ENCODE measurements at regions not wholly inside any gene's neighbourhood (a gene's known extent, or its start where the extent isn't known, plus 50 kb on each side); places are given as distances from the start of the nearest gene placed in this dataset.

DNA sequence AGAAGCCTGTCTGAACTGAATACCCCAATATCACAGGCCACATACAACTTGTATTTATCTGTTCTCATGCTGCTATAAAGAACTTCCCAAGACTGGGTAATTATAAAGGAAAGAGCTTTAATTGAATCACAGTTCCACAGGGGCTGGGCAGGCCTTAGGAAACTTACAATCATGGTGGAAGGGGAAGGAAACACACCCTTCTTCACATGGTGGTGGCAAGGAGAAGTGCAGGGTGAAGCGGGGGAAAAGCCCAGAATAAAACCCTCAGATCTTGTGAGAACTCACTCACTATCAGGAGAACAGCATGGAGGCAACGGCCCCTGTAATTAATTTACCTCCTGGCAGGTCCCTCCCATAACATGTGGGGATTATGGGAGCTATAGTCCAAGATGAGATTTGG, 50.3 kb upstream of the FNDC1 start:
- DNase-seq, result no peak

GRCh38 chr6:159117563-159117962, 51.6 kb upstream of the FNDC1 start:
- no peak for DNase-seq

- DNase-seq, result no peak
Observed at GRCh38 chr6:159117046-159117445, 52.2 kb upstream of the FNDC1 start.

- DNase-seq, result no peak
Observed at GRCh38 chr6:159116343-159116742, 52.9 kb upstream of the FNDC1 start.

DNA sequence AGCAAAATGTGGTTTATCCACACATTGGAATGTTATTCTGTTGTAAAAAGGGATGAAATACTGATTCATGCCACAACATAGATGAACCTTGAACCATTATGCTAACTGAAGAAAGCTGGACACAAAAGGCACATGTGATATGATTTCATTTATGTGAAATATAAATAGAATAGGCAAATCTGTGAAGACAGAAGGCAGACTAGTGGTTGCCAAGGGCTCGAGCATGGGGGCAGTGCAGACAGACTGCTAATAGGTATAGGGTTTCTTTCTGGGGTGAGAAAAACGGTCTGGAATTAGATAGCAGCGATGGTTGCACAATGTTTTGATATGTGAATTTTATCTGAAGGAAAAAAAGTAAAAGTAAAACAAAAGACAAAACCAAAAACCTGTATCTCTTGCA, 54.6 kb upstream of the FNDC1 start:
- DNase-seq, result no peak

GRCh38 chr6:159113223-159113622, 56.0 kb upstream of the FNDC1 start:
- no peak for DNase-seq

DNA sequence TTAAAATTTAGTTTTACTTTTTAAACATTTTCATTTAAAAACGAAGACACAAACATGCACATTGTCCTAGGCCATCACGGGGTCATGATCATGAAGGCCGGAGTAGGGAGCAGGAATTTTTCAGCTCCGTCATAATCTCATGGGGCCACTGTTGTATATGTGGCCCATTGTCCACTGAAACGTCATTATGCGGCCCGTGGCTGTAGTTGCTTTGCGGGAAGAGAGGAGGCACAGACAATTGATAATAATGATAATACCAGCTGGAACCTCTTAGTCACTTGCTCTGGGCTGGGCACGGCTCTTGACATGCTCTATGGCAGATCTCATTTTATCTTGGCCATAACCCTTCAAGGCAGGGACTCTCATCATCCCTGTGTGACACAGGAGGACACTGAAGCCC, 56.5 kb upstream of the FNDC1 start:
- no peak for DNase-seq

DNA sequence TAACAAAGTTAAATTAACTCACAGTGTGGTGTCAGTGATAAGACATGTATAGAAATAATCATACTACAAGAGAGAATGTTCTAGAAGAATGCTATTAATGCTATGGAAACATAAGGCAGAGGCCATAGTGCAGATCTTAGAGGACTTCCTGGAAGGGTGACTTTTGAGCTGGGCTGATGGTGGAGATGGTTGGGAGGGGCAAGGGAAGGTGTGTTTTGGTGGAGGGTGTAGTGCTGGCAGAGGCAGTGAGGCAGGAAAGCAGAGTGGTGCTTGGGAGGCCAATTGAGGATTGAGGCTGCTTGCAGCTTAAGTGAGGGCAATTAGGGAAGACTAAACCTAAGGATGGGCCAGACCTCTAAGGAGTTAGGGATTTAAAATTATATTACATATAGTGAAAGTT, 58.5 kb upstream of the FNDC1 start:
- DNase-seq, result no peak

DNA sequence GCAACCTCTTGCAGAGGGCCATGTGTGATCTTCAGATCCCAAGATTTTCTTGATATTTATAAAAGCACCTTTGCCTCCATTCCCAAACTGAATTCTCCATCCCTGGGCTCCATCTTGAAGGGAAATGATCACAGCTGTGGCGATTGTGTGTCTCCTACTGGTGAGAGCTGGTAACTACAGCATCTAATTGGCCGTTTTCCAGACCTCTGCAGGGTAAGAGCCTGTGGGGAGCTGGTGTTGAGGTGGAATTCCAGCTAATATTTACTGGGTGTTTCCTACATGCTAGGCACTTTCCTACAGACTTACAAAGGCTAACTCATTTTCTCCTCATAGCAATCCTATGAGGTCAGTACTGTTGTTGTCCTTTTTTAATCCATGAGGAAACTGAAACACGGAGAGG, 59.2 kb upstream of the FNDC1 start:
- DNase-seq, result no peak

DNA sequence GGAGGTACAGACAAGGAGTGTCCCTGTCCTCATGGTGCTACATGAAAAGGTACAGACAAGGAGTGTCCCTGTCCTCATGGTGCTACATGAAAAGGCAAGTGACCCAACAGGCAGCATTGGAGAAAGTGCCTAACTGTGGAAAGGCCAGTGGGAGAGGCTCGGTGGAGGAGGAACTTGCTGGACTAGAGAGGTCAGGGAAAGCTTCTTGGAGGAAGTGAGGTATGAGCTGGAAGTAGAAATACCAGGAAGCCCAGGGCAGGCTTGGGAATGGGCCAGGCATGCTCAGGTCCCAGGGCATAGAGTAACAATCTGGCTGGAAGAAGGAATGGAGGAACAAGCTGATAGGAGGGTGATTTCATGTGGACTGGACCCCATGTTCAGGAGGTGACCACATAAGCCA, 59.8 kb upstream of the FNDC1 start:
- DNase-seq, result no peak

DNA sequence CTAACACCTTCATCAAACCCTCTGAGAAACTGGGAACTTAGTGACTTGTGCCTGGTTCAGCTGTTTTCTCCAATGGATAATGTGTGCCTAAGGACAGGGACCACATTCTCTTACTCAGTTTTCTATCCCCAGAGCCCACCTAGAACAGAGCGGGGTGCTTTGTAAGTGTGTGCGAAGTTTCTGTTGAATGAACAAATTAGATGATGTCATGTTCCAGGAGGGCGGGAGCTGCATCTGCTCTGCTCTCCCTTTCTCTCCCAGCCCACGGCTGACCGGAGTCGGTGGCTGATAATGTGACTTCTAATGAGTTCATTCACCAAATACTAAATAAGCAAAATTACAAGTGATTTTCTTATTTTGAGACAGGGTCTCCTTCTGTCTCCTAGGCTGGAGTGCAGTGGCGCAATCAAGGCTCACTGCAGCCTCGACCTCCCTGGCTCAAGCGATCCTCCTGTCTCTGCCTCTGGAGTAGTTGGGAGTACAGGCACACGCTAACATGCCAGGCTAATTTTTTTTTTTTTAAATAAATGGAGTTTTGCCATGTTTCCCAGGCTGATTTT, 60.7 kb upstream of the FNDC1 start:
- DNase-seq, result no peak

DNA sequence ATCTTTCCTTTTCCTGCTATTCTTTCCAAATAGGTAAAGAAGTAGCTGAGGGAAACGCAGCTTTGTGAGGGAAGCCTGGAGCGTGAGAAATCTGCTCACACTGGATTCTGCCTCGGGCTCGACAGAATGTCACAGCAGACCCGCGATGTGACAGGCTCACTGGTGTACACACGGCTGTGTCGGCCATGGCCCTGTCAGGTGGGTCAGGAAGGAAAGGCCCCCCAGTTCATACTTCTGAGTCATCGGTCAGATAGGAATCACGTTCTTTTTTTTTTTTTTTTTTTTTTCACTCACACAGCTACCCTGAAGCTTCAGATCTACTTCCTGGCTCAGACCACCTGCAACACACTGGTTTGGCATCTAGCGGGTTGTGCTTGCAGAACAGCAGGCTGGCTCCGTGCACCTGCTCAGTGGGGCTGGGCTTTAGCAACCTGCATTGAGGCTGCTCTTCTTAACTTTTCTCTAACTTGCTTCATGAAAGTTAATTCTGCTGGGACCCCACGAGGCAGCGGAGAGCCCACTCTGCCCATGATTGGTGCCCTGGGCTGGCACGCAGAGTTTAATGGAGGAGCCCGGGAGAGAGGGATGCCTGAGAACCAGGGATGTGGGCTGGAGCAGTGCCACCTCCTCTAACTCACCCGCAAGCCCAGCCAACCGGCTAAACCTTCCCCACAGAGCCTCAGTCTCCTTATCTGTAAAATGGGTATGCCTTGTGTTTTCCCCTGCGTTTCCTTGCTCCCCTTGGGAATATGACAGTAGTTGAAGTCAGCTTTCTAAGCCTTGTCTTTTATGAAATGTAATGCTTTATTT, 61.5 kb upstream of the FNDC1 start:
- no peak for DNase-seq

GRCh38 chr6:159106627-159107241, 61.9 kb upstream of the TAGAP start:
- DNase-seq, result peak; percentile 57

DNA sequence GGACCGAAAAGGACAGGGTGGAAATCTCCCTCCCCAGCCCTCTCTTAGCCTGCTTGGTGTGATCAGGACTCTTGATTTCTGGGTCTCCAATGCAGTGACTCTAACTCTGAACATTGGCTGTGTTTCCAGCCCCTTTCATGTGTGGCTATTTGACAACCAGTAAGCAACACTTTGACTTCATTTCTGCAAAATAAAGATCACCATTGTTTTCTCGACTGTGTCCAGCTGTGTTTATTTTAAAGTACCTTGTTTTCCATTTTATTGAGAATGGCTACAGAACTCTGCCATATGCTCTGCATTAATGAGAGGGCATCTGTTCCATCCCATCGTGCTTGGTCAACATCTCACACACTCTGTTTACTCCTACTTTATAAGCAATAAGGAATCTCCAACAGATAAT, 60.9 kb upstream of the TAGAP start:
- DNase-seq, result no peak

DNA sequence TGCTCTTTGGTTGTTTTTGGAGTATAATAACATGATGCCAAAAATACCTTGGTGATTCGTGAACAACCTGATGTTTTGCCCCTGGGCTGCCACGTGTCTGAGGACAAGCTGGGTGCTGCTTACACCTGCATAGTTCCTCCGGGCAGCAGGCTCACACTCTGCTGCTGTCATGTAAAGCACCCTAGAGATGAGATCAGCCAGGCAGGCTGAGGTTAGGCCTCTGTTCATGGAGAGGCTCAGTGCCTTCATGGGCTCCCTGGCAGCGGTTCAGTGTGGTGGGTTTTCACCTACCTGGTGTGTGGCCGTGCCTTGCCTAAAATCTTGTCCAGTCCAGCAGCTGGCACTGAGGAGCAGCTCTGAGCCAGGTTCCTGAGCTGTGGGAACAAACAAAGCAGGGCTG, 60.1 kb upstream of the TAGAP start:
- no peak for DNase-seq

GRCh38 chr6:159104163-159104925, 59.6 kb upstream of the TAGAP start:
- peak; percentile 55 for DNase-seq

DNA sequence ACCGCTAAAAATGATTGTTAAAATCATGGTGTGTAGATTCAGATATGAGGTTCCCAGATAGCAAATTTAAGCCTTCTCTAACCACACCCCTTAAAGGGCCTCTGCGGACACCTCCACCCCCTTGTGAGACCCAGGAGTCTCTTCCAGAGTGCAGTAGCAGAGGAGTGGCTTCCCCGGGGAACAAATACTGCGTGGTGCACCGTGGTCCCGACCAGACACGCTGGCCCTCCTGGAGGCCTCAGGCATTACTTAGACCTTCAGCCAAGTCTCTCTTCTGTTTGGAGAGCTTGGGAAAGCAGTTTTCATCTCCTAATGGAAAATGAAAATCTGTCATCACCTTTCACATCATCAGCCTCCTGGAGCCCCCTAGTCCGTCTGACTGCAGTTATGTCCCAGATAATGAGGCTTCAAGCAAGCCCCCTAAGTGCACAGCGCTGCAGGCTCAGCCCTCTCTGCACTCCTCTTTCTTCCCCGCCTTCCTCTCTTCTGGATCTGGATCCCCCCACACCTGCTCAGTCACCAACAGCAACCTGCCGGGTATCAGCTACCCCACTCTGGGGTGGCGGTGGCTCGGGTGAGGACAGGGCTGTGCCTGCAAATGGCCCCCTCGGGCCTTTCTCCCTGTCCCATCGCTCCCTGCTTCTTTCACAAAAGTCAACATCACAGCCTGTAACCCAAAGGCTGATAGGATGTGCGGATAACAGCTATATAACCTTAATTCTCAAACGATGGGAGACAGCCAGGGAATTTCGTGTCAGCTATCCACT, 58.8 kb upstream of the TAGAP start:
- DNase-seq, result no peak

DNA sequence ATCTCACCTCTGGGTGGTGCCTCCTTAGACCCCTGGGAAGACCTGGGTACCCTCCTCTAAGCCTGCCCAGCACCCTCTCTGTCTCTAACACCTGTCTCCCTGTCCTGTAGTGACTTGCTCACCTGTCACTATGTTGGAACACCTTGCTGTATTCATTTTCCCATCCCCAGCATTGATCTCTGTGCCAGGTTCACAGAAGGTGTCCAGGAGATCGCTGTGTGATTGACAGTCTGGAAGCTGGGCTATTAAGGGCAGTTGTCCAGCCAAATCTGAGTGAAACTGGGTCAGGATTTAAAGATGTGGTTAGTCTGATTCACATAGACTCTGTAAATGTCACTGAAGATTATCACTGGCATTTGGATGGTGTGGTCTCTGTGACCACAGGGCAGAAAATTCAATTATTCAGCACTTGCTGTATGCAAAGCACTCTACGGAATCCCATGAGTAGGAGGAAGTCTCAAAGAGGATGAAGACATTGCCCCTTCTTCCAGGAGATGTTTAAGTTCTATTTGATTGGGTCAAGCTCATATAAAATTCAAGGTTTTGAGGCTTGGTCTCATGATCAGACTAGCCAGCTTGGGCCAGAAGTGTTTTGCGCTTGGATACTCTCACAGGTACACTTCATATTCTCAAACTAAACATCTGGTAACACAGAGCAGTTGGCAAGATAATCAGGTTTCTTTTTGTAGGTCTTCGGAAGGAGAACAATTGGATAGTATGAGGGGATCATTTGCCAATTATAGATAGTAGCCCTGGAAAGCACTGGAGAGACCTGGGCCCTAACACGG, 57.8 kb upstream of the TAGAP start:
- DNase-seq, result no peak

- no peak for DNase-seq
Observed at GRCh38 chr6:159101656-159102055, 56.9 kb upstream of the TAGAP start.

DNA sequence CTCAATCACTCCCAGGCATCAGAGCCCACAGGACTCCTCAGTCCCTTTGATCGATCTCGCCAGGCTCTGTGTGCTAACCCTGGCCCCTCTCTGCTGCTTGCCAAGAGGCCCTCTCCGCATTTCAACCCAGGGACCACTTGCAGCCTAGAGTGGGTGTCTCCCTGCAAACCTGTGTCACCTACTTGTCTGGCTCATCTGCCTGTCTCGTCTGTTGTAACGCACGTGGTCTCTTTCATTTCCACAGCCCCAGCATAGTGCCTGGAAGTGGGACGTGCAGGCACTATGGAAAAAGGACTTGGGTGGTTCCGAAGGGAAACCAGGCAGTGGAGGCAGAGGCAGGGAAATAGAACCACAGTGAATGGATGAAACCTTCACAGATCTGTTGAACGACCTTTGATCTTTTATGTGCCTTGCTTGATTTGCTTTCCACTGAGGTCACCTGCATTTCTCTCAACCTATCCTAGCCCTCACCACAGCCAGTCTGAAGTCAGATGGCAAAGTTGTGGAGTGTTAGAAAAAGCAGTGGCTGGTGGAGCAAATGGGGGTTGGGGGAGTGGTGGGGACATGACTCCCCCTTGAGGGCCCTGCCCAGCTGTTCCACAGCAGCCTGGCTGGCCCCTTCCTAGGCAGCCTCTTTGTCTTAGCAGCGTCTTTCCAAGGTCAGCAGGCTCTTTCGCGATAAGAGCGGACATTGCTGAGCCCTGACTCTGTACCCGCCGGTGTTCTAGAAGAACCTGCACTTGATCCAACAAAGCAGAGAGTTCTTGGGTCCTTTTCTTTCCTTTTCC, 55.8 kb upstream of the TAGAP start:
- no peak for DNase-seq

DNA sequence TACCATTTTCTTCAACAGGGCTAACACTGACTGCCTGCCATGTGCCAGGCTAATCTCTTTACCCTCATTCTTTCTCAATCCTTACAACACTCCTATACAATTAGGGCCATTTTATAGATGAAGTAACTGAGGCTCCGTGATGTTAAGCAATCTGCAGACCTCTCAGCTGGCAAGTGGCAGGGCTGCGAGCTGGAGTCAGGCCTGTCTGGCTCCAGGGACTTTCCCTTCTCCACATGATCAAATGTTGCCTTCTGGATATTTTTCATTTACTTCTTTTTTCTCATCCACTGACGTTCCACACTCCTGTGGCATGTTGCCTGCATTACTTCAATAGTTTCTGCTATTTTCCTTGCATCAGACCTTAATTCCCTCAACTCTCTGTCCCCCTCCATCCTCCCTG, 55.2 kb upstream of the TAGAP start:
- no peak for DNase-seq
